Right lobe of liver (tissue), 6 donors: ENCODE measurements at regions not wholly inside any gene's neighbourhood (a gene's known extent, or its start where the extent isn't known, plus 50 kb on each side); places are given as distances from the start of the nearest gene placed in this dataset.

Source experiments
- ATAC-seq, 4 donors: fragments of 200-7000 bp; cut with Tn5 transposase; one replicate each; pipeline ENCODE4 v1.9.1; 2020; ENCODE audit warnings: mild to moderate bottlenecking in 4 of 4, moderate library complexity in 4 of 4
- DNase-seq, 3 donors: peaks; one replicate each; pipeline ENCODE4 v3.0.0-alpha.2; 2020
- H3K27ac ChIP-seq, 3 donors: fragments of 200-600 bp; one replicate each; pipeline ENCODE4 v1.8.0; 2022
- H3K27me3 ChIP-seq, 2 donors: fragments of 200-600 bp; one replicate each; pipeline ENCODE4 v1.8.0; 2022
- H3K36me3 ChIP-seq, 4 donors: fragments of 200-600 bp; sonication (generic) in 1 of 4; one replicate each; pipeline versions ENCODE4 v1.5.1 to v1.8.0; 2017 to 2022; ENCODE audit warnings: control low read depth in 1 of 4
- H3K4me1 ChIP-seq, 4 donors: fragments of 200-600 bp; sonication (generic) in 1 of 4; one replicate each; pipeline versions ENCODE4 v1.5.1 to v1.8.0; 2017 to 2022; ENCODE audit warnings: control low read depth in 1 of 4
- H3K4me3 ChIP-seq, 3 donors: fragments of 200-600 bp; one replicate each; pipeline ENCODE4 v1.8.0; 2022
- H3K9me3 ChIP-seq, 4 donors: fragments of 200-600 bp; sonication (generic) in 1 of 4; one replicate each; pipeline versions ENCODE4 v1.5.1 to v1.8.0; 2017 to 2022; ENCODE audit warnings: control low read depth in 1 of 4
- CTCF ChIP-seq, 4 donors: fragments of 200-600 bp in 3 of 4; fragments of 450-650 bp in 1 of 4; IDR thresholded peaks; one replicate each; pipeline versions ENCODE4 v1.5.1 to v1.8.0; 2016 to 2022; ENCODE audit warnings: antibody characterized with exemption in 4 of 4, mild to moderate bottlenecking in 2 of 4
- POLR2A ChIP-seq: fragments of 450-650 bp; IDR thresholded peaks from one replicate; pipeline ENCODE4 v1.6.1; 2017; ENCODE audit warnings: antibody characterized with exemption, mild to moderate bottlenecking
- WGBS: methylation state at CpG from one replicate; pipeline ENCODE4 v1.1.6; 2018; ENCODE audit warnings: low coverage, low lambda C conversion rate; ENCODE audit not compliant: insufficient coverage; ENCODE audit errors: missing lambda C conversion rate; 5-methylcytosine and 5-hydroxymethylcytosine counted together
- intact Hi-C, 2 donors: fragments of 100-400 bp; cut with DNase I; formaldehyde crosslinking; loops; one replicate each; pipeline versions ENCODE4 v1.11.2 to v1.14.1; 2022
- donor health status: DM: no; HTN: yes; CAD: no.
- donor health status: DM: no; HTN: no; CAD: no.
- donor health status: DM: no; HTN: no; CAD: no.
- donor health status: DM: no; HTN: yes; CAD: no.
- donor health status: DM: no; HTN: yes; CAD: no.

GRCh38 chr3:19739504-19739903 lies 194.5 kb downstream of the EFHB start:
- no peak overlapping the region for H3K27ac ChIP-seq
- 46% methylated on average over 3 of the region's 3 CpGs for WGBS
- no peak for ATAC-seq
- H3K36me3 ChIP-seq, result no peaks in the 10 kb centered on the region
- DNase-seq, result no peak
- no peaks in the 10 kb centered on the region for H3K9me3 ChIP-seq
- no peaks in the 10 kb centered on the region for H3K27me3 ChIP-seq
- no peak overlapping the region for H3K4me3 ChIP-seq
- H3K4me1 ChIP-seq, result no peaks in the 10 kb centered on the region
- intact Hi-C loops, result no loop called here
- TF ChIP-seq POLR2A, result no peak
- TF ChIP-seq CTCF (IDR thresholded peaks at IDR 0.05), result no peak

GRCh38 chr3:19738846-19739245 lies 195.2 kb downstream of the EFHB start:
- no peak for ATAC-seq
- Histone ChIP-seq H3K27ac (no peak overlapping the region), H3K4me3 (no peak overlapping the region), H3K4me1 (no peaks in the 10 kb centered on the region), H3K9me3 (no peaks in the 10 kb centered on the region), H3K36me3 (no peaks in the 10 kb centered on the region), H3K27me3 (no peaks in the 10 kb centered on the region)
- TF ChIP-seq CTCF (IDR thresholded peaks at IDR 0.05) (no peak), POLR2A (no peak)
- intact Hi-C loops, result no loop called here
- 58% methylated on average over 1 of the region's 1 CpG for WGBS
- DNase-seq, result no peak

- no peak for DNase-seq
- Histone ChIP-seq H3K4me3 (no peak overlapping the region), H3K4me1 (no peaks in the 10 kb centered on the region), H3K9me3 (no peaks in the 10 kb centered on the region), H3K36me3 (no peaks in the 10 kb centered on the region), H3K27ac (no peak overlapping the region), H3K27me3 (no peaks in the 10 kb centered on the region)
- WGBS, result 5% methylated on average over 3 of the region's 3 CpGs
- TF ChIP-seq POLR2A (no peak), CTCF (IDR thresholded peaks at IDR 0.05) (no peak)
- peak in 2 of 4 donors; percentile 32 to 60 for ATAC-seq
- intact Hi-C loops, result no loop called here
Observed at GRCh38 chr3:19735111-19735510, 198.9 kb downstream of the EFHB start.

- DNase-seq, result no peak
- ATAC-seq, result peak in 2 of 4 donors; percentile 13 to 57
- Histone ChIP-seq H3K27ac (no peak overlapping the region), H3K4me1 (no peaks in the 10 kb centered on the region), H3K9me3 (no peaks in the 10 kb centered on the region), H3K36me3 (no peaks in the 10 kb centered on the region), H3K27me3 (no peaks in the 10 kb centered on the region), H3K4me3 (no peak overlapping the region)
- TF ChIP-seq CTCF (IDR thresholded peaks at IDR 0.05), result no peak
- TF ChIP-seq POLR2A, result no peak
- intact Hi-C loops, result no loop called here
- 46% methylated on average over 4 of the region's 6 CpGs for WGBS
Observed at GRCh38 chr3:19734453-19734852, 199.6 kb downstream of the EFHB start.

- Histone ChIP-seq H3K27ac (no peak overlapping the region), H3K27me3 (no peaks in the 10 kb centered on the region), H3K4me3 (no peak overlapping the region), H3K9me3 (no peaks in the 10 kb centered on the region), H3K4me1 (no peaks in the 10 kb centered on the region), H3K36me3 (no peaks in the 10 kb centered on the region)
- 61% methylated on average over 3 of the region's 3 CpGs for WGBS
- intact Hi-C loops, result no loop called here
- TF ChIP-seq POLR2A, result no peak
- TF ChIP-seq CTCF (IDR thresholded peaks at IDR 0.05), result no peak
- no peak for DNase-seq
- no peak for ATAC-seq
Observed at GRCh38 chr3:19725000-19725399, 209.0 kb downstream of the EFHB start.
